ENCODE measurements at regions not wholly inside any gene's neighbourhood (a gene's known extent, or its start where the extent isn't known, plus 50 kb on each side); places are given as distances from the start of the nearest gene placed in this dataset.

DNA sequence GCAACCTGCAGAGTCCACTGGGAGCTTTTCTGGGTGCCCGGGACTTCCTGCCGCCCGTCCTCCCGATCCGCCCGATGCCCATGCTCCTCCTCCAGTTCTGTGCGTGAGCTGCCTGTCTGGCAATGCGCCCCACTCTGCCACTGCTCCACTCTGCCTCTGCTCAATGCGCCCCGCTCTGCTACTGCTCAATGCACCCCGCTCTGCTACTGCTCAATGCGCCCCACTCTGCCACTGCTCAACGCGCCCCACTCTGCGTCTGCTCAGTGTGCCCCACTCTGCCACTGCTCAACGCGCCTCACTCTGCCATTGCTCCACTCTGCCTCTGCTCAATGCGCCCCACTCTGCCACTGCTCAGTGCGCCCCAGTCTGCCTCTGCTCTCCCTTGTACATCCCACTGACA is 436.0 kb downstream of the NR2F1-AS1 start:
- Histone ChIP-seq H3K4me2 (ENCODE audit: low read length) (no peak overlapping the region), H4K20me1 (ENCODE audit: insufficient read depth, low read length) (no peaks in the 10 kb centered on the region), H3K27ac (ENCODE audit: low read depth, low read length, poor library complexity, severe bottlenecking) (no peak overlapping the region), H3K36me3 (ENCODE audit: insufficient read depth, low read length) (no peaks in the 10 kb centered on the region), H3K9me2 (ENCODE audit: insufficient read depth, low read length) (no peaks in the 10 kb centered on the region), H3K9me3 (ENCODE audit: low read length) (no peaks in the 10 kb centered on the region), H2AFZ (ENCODE audit: low read length) (no peak overlapping the region), H3K79me2 (ENCODE audit: insufficient read depth, low read depth, low read length) (no peaks in the 10 kb centered on the region), H3K4me1 (ENCODE audit: insufficient read depth, low read length, poor library complexity, severe bottlenecking) (no peaks in the 10 kb centered on the region), H3K4me3 (ENCODE audit: low read depth, low read length, poor library complexity, severe bottlenecking) (no peak overlapping the region)
- TF ChIP-seq EZH2phosphoT487 (IDR thresholded peaks at IDR 0.05; ENCODE audit: borderline replicate concordance, low read depth, low read length) (no peak), CTCF (conservative IDR thresholded peaks at IDR 0.05; ENCODE audit: low read length) (no peak)
- CTCF ChIA-PET (ENCODE audit: unreplicated experiment), result no interaction called here
- POLR2A ChIA-PET, result no interaction called here
- intact Hi-C loops (cut with micrococcal nuclease; ENCODE audit: unreplicated experiment), result no loop called here
- no TSS peak for BruUV-seq (replicated peaks)
- no peak for DNase-seq (ENCODE audit: low spot score)

- Histone ChIP-seq H3K9me2 (ENCODE audit: insufficient read depth, low read length) (no peaks in the 10 kb centered on the region), H3K27ac (ENCODE audit: low read depth, low read length, poor library complexity, severe bottlenecking) (no peak overlapping the region), H3K4me2 (ENCODE audit: low read length) (no peak overlapping the region), H3K79me2 (ENCODE audit: insufficient read depth, low read depth, low read length) (no peaks in the 10 kb centered on the region), H4K20me1 (ENCODE audit: insufficient read depth, low read length) (no peaks in the 10 kb centered on the region), H3K9me3 (ENCODE audit: low read length) (no peaks in the 10 kb centered on the region), H3K4me3 (ENCODE audit: low read depth, low read length, poor library complexity, severe bottlenecking) (no peak overlapping the region), H3K36me3 (ENCODE audit: insufficient read depth, low read length) (no peaks in the 10 kb centered on the region), H3K4me1 (ENCODE audit: insufficient read depth, low read length, poor library complexity, severe bottlenecking) (no peaks in the 10 kb centered on the region), H2AFZ (ENCODE audit: low read length) (no peak overlapping the region)
- TF ChIP-seq CTCF (conservative IDR thresholded peaks at IDR 0.05; ENCODE audit: low read length) (no peak), EZH2phosphoT487 (IDR thresholded peaks at IDR 0.05; ENCODE audit: borderline replicate concordance, low read depth, low read length) (no peak)
- no peak for DNase-seq (ENCODE audit: low spot score)
- ChIA-PET POLR2A (interaction anchor here (1.6 kb wide), 1 partner anchor 29 kb away, joined by 3 read pairs; no protein-coding TSS in a partner anchor), CTCF (ENCODE audit: unreplicated experiment) (interaction anchor here (0.9 kb wide), 1 partner anchor 28 kb away, joined by 3 read pairs; no protein-coding TSS in a partner anchor)
- no TSS peak for BruUV-seq (replicated peaks)
- intact Hi-C loops (cut with micrococcal nuclease; ENCODE audit: unreplicated experiment), result no loop called here
Observed at GRCh38 chr5:93141969-93142368, 439.1 kb downstream of the NR2F1-AS1 start.

GRCh38 chr5:93130624-93131490 is 450.2 kb downstream of the NR2F1-AS1 start:
- CTCF ChIA-PET (ENCODE audit: unreplicated experiment), result no interaction called here

More at GRCh38 chr5:93130624-93131490, 450.2 kb downstream of the NR2F1-AS1 start:
- no TSS peak for BruUV-seq (replicated peaks)
- Histone ChIP-seq H3K79me2 (ENCODE audit: insufficient read depth, low read depth, low read length) (no peaks in the 10 kb centered on the region), H3K36me3 (ENCODE audit: insufficient read depth, low read length) (no peaks in the 10 kb centered on the region), H3K9me3 (ENCODE audit: low read length) (no peaks in the 10 kb centered on the region), H3K9me2 (ENCODE audit: insufficient read depth, low read length) (no peaks in the 10 kb centered on the region), H2AFZ (ENCODE audit: low read length) (no peak overlapping the region), H3K4me2 (ENCODE audit: low read length) (no peak overlapping the region), H4K20me1 (ENCODE audit: insufficient read depth, low read length) (no peaks in the 10 kb centered on the region), H3K4me1 (ENCODE audit: insufficient read depth, low read length, poor library complexity, severe bottlenecking) (no peaks in the 10 kb centered on the region), H3K4me3 (ENCODE audit: low read depth, low read length, poor library complexity, severe bottlenecking) (no peak overlapping the region), H3K27ac (ENCODE audit: low read depth, low read length, poor library complexity, severe bottlenecking) (no peak overlapping the region)
- intact Hi-C loops (cut with micrococcal nuclease; ENCODE audit: unreplicated experiment), result no loop called here
- POLR2A ChIA-PET, result interaction anchor here (0.7 kb wide), 1 partner anchor 542 kb away, joined by 3 read pairs; no protein-coding TSS in a partner anchor
- no peak for DNase-seq (ENCODE audit: low spot score)
- no peak for TF ChIP-seq EZH2phosphoT487 (IDR thresholded peaks at IDR 0.05; ENCODE audit: borderline replicate concordance, low read depth, low read length)

Measured in OCI-LY7 (cell line).